ENCODE measurements at regions not wholly inside any gene's neighbourhood (a gene's known extent, or its start where the extent isn't known, plus 50 kb on each side); places are given as distances from the start of the nearest gene placed in this dataset.

DNA sequence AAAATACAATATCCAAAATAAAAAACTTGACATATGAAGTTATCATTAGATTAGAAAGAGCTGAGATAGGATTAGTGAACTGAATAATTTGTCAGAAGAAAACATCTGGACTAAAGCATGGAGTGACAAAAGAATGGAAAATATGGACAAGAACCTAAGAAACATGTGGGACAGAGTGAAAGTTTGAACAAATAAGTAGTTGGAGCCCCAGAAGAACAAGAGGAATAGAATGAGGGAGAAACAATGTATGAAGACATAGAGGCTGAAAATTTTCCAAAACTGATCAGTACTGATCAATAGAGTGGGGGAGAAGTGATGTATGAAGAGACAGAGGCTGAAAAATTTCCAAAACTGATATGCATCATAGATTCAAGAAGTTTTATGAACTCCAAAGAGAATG, 170.6 kb upstream of the CRY1 start:
- Histone ChIP-seq H3K9me2 (ENCODE audit: low read depth, low read length) (no peaks in the 10 kb centered on the region), H3K4me2 (ENCODE audit: low read length) (no peak overlapping the region), H3F3A (ENCODE audit: insufficient read depth, low read length) (no peaks in the 10 kb centered on the region), H3K36me3 (ENCODE audit: insufficient read depth, low read length) (no peaks in the 10 kb centered on the region), H3K9ac (ENCODE audit: low read length) (no peak overlapping the region), H3K27ac (ENCODE audit: low read depth, low read length, poor library complexity, severe bottlenecking) (no peak overlapping the region), H3K79me2 (ENCODE audit: insufficient read depth, low read length) (no peaks in the 10 kb centered on the region), H3K4me1 (ENCODE audit: insufficient read depth, low read length, severe bottlenecking) (no peaks in the 10 kb centered on the region), H2AFZ (ENCODE audit: low read length) (no peak overlapping the region), H4K20me1 (ENCODE audit: insufficient read depth, low read length) (no peaks in the 10 kb centered on the region), H3K27me3 (ENCODE audit: insufficient read depth, low read length) (no peaks in the 10 kb centered on the region), H3K4me3 (ENCODE audit: low read depth, low read length, poor library complexity, severe bottlenecking) (no peak overlapping the region), H3K9me3 (ENCODE audit: low read length) (no peaks in the 10 kb centered on the region)
- no peak for TF ChIP-seq EZH2 (IDR thresholded peaks at IDR 0.05; ENCODE audit: borderline replicate concordance, low read length)
- TF ChIP-seq, protein P1, sequence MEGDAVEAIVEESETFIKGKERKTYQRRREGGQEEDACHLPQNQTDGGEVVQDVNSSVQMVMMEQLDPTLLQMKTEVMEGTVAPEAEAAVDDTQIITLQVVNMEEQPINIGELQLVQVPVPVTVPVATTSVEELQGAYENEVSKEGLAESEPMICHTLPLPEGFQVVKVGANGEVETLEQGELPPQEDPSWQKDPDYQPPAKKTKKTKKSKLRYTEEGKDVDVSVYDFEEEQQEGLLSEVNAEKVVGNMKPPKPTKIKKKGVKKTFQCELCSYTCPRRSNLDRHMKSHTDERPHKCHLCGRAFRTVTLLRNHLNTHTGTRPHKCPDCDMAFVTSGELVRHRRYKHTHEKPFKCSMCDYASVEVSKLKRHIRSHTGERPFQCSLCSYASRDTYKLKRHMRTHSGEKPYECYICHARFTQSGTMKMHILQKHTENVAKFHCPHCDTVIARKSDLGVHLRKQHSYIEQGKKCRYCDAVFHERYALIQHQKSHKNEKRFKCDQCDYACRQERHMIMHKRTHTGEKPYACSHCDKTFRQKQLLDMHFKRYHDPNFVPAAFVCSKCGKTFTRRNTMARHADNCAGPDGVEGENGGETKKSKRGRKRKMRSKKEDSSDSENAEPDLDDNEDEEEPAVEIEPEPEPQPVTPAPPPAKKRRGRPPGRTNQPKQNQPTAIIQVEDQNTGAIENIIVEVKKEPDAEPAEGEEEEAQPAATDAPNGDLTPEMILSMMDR (IDR thresholded peaks at IDR 0.05; ENCODE audit: low read length), result no peak

DNA sequence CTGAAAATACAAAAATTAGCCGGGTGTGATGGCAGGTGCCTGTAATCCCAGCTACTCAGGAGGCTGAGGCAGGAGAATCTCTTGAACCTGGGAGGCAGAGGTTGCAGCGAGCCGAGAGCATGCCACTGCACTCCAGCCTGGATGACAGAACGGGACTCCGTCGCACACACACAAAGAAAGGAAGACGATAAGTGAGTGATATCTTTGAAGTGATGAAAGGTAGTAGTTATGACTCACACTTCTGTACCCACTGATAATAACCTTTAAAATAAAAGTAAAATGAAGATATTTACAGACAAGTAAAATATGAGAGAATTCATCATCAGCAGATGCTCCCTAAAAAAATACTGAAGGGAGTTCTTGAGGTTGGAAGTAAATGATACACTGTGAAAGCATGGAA, 171.3 kb upstream of the CRY1 start:
- no peaks in the 10 kb centered on the region for H3F3A ChIP-seq (ENCODE audit: insufficient read depth, low read length)

DNA sequence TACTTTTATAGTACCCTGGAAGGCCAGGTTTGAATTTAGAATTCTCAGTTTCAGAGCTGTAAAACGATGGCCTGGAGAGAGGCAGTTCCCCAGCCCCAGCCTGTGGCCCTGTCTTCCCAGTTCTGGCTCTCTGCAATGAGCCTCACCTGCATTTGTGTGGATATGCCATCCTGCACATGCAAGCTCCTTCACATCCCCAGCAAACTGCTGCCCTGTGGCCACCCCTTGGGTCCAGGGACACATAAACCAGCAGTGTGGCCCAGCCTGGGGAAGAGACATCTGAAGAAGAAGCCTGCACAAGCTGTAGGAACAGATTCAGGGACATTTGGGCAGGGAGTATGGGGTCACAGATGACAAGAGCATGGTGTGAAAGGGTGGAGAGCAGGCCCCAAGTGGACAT, 174.3 kb upstream of the CRY1 start:
- no peaks in the 10 kb centered on the region for H3K79me2 ChIP-seq (ENCODE audit: insufficient read depth, low read length)
- TF ChIP-seq, protein P1 (IDR thresholded peaks at IDR 0.05; ENCODE audit: low read length), result no peak
- no peak for TF ChIP-seq EZH2 (IDR thresholded peaks at IDR 0.05; ENCODE audit: borderline replicate concordance, low read length)
- H3K36me3 ChIP-seq (ENCODE audit: insufficient read depth, low read length), result no peaks in the 10 kb centered on the region
- no peak overlapping the region for H2AFZ ChIP-seq (ENCODE audit: low read length)
- no peaks in the 10 kb centered on the region for H4K20me1 ChIP-seq (ENCODE audit: insufficient read depth, low read length)
- no peaks in the 10 kb centered on the region for H3F3A ChIP-seq (ENCODE audit: insufficient read depth, low read length)
- no peak overlapping the region for H3K4me2 ChIP-seq (ENCODE audit: low read length)
- H3K27ac ChIP-seq (ENCODE audit: low read depth, low read length, poor library complexity, severe bottlenecking), result no peak overlapping the region
- no peaks in the 10 kb centered on the region for H3K9me2 ChIP-seq (ENCODE audit: low read depth, low read length)
- H3K4me3 ChIP-seq (ENCODE audit: low read depth, low read length, poor library complexity, severe bottlenecking), result no peak overlapping the region
- no peaks in the 10 kb centered on the region for H3K9me3 ChIP-seq (ENCODE audit: low read length)
- no peaks in the 10 kb centered on the region for H3K4me1 ChIP-seq (ENCODE audit: insufficient read depth, low read length, severe bottlenecking)
- H3K9ac ChIP-seq (ENCODE audit: low read length), result no peak overlapping the region
- H3K27me3 ChIP-seq (ENCODE audit: insufficient read depth, low read length), result no peaks in the 10 kb centered on the region

More for the DNA sequence above, 171.3 kb upstream of the CRY1 start:
- no peak overlapping the region for H3K4me2 ChIP-seq (ENCODE audit: low read length)
- no peaks in the 10 kb centered on the region for H3K9me3 ChIP-seq (ENCODE audit: low read length)
- H2AFZ ChIP-seq (ENCODE audit: low read length), result no peak overlapping the region
- H3K27ac ChIP-seq (ENCODE audit: low read depth, low read length, poor library complexity, severe bottlenecking), result no peak overlapping the region
- no peak overlapping the region for H3K9ac ChIP-seq (ENCODE audit: low read length)
- H3K4me3 ChIP-seq (ENCODE audit: low read depth, low read length, poor library complexity, severe bottlenecking), result no peak overlapping the region
- no peaks in the 10 kb centered on the region for H3K36me3 ChIP-seq (ENCODE audit: insufficient read depth, low read length)
- H3K4me1 ChIP-seq (ENCODE audit: insufficient read depth, low read length, severe bottlenecking), result no peaks in the 10 kb centered on the region
- H3K27me3 ChIP-seq (ENCODE audit: insufficient read depth, low read length), result no peaks in the 10 kb centered on the region
- H3K79me2 ChIP-seq (ENCODE audit: insufficient read depth, low read length), result no peaks in the 10 kb centered on the region
- TF ChIP-seq EZH2 (IDR thresholded peaks at IDR 0.05; ENCODE audit: borderline replicate concordance, low read length), result no peak
- TF ChIP-seq, protein P1 (IDR thresholded peaks at IDR 0.05; ENCODE audit: low read length), result no peak
- no peaks in the 10 kb centered on the region for H3K9me2 ChIP-seq (ENCODE audit: low read depth, low read length)
- H4K20me1 ChIP-seq (ENCODE audit: insufficient read depth, low read length), result no peaks in the 10 kb centered on the region

Measured in OCI-LY1 (cell line).